ENCODE measurements at regions not wholly inside any gene's neighbourhood (a gene's known extent, or its start where the extent isn't known, plus 50 kb on each side); places are given as distances from the start of the nearest gene placed in this dataset.

GRCh38 chr13:70894258-70894657 lies 786.0 kb upstream of the KLHL1 start:
- DNase-seq (ENCODE audit: low read depth), result no peak

- DNase-seq (ENCODE audit: low read depth), result no peak
These were observed 785.6 kb upstream of the KLHL1 start for GRCh38 chr13:70893832-70894231.

GRCh38 chr13:70890289-70890688 lies 782.0 kb upstream of the KLHL1 start:
- no peak for DNase-seq (ENCODE audit: low read depth)

GRCh38 chr13:70889163-70889562 lies 780.9 kb upstream of the KLHL1 start:
- DNase-seq (ENCODE audit: low read depth), result no peak

GRCh38 chr13:70884196-70884595 lies 775.9 kb upstream of the KLHL1 start:
- no peak for DNase-seq (ENCODE audit: low read depth)

- no peak for DNase-seq (ENCODE audit: low read depth)
These were observed 766.4 kb upstream of the KLHL1 start for GRCh38 chr13:70874636-70875035.

GRCh38 chr13:70864731-70865130 lies 756.5 kb upstream of the KLHL1 start:
- no peak for DNase-seq (ENCODE audit: low read depth)

- DNase-seq (ENCODE audit: low read depth), result no peak
These were observed 748.5 kb upstream of the KLHL1 start for GRCh38 chr13:70856711-70857110.

- DNase-seq (ENCODE audit: low read depth), result no peak
These were observed 747.8 kb upstream of the KLHL1 start for GRCh38 chr13:70856025-70856424.

GRCh38 chr13:70849222-70849621 lies 741.0 kb upstream of the KLHL1 start:
- DNase-seq (ENCODE audit: low read depth), result no peak

- no peak for DNase-seq (ENCODE audit: low read depth)
These were observed 736.3 kb upstream of the KLHL1 start for GRCh38 chr13:70844391-70845108.

GRCh38 chr13:70842062-70842644 lies 733.9 kb upstream of the KLHL1 start:
- no peak for DNase-seq (ENCODE audit: low read depth)

GRCh38 chr13:70841240-70842061 lies 733.2 kb upstream of the KLHL1 start:
- DNase-seq (ENCODE audit: low read depth), result no peak

GRCh38 chr13:70835371-70835770 lies 727.1 kb upstream of the KLHL1 start:
- no peak for DNase-seq (ENCODE audit: low read depth)

- DNase-seq (ENCODE audit: low read depth), result no peak
These were observed 721.5 kb upstream of the KLHL1 start for GRCh38 chr13:70829748-70830147.

- DNase-seq (ENCODE audit: low read depth), result no peak
These were observed 709.3 kb upstream of the KLHL1 start for GRCh38 chr13:70817576-70817975.

GRCh38 chr13:70816853-70817252 lies 708.6 kb upstream of the KLHL1 start:
- no peak for DNase-seq (ENCODE audit: low read depth)

GRCh38 chr13:70814684-70815083 lies 706.4 kb upstream of the KLHL1 start:
- no peak for DNase-seq (ENCODE audit: low read depth)

GRCh38 chr13:70812481-70812880 lies 704.2 kb upstream of the KLHL1 start:
- no peak for DNase-seq (ENCODE audit: low read depth)

- no peak for DNase-seq (ENCODE audit: low read depth)
These were observed 701.3 kb upstream of the KLHL1 start for GRCh38 chr13:70809588-70809987.

GRCh38 chr13:70798385-70798784 lies 690.1 kb upstream of the KLHL1 start:
- DNase-seq (ENCODE audit: low read depth), result no peak

GRCh38 chr13:70795484-70795883 lies 687.2 kb upstream of the KLHL1 start:
- DNase-seq (ENCODE audit: low read depth), result no peak

- no peak for DNase-seq (ENCODE audit: low read depth)
These were observed 683.9 kb upstream of the KLHL1 start for GRCh38 chr13:70792121-70792520.

Data from Daoy (cell line).